Stimulated activated naive CD4-positive, alpha-beta T cell treated with Interleukin-2 at 50 U/mL for 16 hours (primary cell): ENCODE measurements at regions not wholly inside any gene's neighbourhood (a gene's known extent, or its start where the extent isn't known, plus 50 kb on each side); places are given as distances from the start of the nearest gene placed in this dataset.

ENCODE experiments used
- DNase-seq: peaks from one replicate; lab custom pipeline; 2025; lab: John Stamatoyannopoulos, UW

DNA sequence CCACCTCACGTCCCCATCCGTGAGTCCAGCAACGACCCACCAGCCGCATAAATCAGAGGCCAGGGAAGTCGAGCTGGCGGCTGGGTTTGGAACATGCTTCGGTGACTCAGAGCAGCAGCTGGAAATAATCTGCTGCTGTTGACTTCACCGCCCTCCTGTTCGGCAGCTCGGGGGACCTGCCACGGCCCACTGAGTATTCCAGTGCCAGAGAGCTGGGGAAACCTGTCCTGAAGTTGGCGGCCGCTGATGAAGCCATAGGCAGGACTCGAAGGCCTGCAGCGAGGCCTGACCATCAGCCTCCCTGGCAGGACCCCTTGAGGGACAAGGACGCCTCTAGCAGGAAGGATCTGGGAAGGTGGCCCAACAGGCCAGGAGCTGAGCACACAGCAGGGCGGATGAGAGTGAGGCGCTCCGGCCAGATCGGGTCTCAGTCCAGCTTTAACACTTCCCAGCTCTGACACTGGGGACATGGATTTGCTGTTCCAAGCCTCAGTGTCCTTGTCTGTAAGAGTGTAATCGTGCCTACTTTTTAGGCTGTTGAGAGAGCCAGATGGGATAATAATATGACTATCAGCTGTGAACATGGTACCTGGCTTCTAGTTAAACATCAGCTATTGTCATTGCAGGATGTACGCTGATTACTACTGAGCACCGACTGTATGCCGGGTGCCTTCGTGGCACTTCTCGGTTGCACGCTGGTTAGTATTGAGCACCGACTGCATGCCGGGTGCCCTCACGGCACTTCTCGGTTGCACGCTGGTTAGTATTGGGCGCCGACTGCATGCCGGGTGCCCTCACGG, 50.4 kb upstream of the CIBAR2 start:
- DNase-seq = no peak

DNA sequence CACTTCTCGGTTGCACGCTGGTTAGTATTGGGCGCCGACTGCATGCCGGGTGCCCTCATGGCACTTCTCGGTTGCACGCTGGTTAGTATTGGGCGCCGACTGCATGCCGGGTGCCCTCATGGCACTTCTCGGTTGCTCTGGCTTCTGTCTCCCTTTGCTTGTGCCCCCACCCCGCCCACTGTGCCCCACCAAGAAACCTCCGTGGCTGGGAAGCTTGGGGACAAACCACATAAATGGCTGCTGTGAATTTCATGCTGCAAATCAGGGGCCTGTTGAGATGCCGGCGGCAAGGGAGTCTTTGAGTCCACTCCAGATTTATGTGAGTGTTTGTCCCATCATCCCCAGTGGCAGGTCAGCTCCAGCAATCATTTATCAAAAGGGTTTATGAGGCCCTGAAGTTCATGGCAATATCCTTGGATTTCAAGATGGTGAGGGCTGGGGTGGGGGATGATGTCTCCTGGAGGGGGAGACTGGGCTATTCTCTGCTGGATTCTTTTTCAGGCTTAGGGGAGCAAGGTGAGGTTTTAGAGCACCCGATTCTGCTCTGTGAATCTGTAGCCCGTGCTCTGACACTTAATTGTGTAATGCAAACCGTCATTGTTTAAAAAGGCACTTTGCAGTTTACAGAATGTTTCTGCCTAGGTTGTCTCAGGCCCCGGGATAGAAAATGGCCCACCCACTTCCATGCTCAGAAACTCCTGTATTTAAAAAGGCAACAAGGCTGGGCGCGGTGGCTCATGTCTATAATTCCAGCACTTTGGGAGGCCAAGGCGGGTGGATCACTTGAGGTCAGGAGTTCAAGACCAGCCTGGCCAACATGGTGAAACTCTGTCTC, 51.2 kb upstream of the CIBAR2 start:
- no peak for DNase-seq

DNA sequence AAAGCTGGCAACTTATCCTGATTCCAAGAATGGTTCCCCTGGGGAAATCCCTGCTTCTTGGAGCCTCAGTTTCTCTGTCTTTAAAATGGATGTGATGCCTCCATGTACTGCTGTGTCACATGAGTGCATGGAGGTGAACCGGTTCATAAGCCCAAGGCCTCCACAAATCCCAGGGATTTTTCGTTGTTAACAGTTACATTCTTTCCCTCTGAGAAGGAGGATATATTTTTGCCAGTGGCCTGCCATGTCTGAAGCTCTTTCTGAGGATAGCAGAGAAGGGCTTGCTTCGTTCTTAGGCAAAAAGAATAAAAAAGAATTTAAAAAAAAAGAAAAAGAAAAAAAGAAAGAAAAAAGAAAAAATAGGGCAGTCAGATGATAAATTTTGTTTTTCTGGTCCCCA, 52.2 kb upstream of the CIBAR2 start:
- no peak for DNase-seq

DNA sequence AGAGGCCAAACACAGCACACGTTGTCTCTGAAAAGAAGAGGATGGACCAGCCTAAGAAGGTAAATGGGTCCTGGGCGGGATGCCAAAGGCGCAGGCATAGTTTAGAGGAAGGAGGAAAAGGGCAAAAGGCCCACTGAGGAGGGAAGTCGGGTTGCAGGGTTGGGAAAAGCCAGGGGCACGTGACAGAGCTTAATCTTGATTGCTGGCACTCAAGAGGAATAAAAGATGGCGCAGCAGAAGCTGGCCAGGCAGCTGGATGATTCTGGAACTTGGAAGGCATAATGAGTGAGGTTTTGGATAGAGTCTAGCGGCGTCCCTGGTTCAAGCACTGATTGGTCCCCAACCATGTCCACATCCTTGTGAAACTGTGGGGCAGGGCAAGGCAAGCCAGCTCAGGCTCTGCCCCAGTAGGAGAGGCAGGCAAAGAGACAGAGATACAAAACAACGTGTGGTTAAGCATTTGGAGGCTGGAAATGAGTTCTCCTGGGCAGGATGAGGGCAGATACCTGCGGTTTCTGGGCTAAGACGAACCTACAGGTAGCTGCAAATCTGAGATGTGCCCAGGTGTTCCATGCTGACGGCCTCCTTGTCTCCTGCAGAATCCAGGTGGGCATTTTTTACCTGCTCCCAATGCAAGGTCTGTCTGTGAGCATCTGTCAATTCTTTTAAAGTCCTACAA, 52.7 kb upstream of the CIBAR2 start:
- no peak for DNase-seq

DNA sequence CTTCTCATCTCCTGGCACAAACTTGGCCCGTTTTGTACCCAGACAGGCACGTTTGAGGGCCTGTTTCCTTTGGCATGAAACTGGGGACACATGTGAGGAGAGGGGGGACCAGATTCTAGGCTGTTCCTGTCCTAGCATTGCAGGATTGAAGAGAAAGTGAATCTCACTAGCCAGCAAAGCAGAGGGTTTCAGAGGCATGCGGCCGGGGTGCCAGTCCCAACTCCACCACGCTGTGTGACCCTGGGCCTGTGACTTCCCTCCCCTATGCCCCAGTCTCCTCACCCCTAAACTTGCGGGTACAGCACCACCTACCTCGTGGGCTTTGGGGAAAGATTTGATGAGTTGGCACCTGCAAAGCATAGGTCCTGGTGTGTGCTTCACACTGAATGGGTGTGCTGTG, 53.5 kb upstream of the CIBAR2 start:
- no peak for DNase-seq

DNA sequence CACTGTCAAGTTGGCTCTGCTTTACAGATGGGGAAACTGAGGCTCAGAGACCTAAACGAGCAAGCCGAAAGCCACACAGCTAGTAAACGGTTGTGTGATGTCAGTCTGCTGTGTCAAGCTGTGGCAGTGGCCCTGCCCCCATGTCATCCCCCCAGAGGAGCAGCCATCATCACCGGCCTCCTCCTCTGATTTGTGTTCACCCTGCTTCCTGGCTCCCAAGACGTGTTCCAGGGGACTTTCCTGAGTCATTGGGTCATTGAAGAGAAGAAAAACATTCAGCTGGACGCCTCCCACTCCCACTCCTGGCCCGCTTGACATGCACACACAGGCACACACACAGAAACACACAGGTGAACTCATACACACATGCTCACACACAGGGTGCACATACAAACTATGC, 54.0 kb upstream of the CIBAR2 start:
- DNase-seq = no peak

DNA sequence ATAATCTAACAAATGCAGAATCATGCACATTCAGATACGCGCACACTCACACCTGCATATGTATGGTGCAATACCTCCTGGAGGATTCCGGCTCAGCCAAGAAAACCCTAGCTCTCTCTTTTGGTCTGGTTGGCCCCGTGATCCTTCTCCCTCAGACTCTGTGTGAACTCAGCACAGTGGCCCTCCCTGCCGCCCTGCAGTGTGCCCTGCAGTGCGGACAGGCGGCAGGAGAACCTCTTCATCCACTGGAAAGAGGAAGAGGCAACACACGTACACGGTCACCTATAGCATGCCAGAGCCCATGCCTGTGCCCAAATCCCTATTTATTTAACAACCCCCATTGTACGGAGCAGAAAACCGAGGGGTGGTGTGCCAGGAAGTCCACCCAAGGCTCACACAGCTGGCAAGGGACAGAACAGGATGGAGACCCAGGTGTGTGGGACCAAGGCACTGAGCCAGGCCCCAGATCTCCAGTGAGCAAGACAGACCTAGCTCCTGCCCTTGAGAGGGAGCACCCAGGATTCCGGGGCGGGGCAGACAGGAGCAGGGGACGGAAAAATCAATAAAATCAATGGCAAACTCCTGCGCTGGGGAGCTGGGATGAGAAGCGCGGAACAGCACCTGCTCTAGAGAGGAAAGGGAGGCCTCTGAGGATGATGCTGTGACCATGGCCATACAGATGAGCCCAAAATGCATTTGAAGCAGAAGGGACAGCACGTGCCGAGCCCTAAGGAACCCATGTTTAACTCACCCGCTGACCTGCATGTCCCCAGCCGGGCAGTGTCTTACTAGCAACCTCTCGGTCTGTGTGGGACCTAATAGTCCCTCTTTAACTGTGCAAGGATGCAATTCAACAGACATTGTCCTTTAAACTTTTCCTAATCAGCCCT, 54.7 kb upstream of the CIBAR2 start:
- no peak for DNase-seq

DNA sequence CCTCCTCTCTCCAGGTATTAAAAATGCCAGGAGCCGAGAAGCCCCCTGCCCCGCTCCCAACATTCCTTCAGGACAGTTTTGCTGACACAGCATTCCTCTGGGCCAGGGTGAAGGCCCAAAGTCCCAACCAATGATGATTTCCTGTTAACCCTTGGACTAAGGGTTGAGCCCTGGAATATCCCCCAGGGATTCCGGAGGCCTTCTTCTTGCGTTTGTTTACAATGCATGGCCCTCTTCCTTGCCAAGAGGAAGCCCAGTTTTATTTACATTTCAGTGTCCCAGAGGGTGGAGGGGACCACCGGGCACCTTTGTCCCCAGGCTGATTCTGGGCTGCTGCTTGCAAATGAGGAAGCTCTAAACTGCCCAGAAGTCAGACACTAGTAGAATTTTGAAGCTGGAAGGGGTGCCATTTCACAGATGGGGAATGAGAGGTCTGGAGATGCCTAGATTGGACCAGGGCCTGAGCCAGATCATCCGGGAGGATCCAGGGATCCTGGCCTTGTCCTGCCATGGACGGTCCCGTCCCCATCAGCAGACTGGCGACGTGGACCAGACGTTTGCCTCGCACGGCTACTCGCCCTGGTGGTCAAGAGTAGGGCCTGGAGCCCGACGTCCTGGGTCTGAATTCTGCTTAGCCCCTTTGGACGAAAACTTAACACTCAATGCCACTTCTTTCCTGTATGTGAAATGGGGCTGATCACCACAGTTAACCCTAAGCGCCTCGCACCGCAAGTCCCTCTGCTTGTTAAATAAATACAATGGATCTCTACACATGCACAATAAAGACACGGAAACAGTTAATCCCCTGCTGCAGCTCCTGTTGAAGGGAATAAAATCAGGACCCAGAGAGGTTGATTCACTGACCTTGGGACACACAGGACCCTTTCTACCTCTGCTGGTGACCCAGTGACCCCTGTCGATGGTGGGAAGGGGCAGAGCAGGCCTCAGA, 55.6 kb upstream of the CIBAR2 start:
- no peak for DNase-seq

DNA sequence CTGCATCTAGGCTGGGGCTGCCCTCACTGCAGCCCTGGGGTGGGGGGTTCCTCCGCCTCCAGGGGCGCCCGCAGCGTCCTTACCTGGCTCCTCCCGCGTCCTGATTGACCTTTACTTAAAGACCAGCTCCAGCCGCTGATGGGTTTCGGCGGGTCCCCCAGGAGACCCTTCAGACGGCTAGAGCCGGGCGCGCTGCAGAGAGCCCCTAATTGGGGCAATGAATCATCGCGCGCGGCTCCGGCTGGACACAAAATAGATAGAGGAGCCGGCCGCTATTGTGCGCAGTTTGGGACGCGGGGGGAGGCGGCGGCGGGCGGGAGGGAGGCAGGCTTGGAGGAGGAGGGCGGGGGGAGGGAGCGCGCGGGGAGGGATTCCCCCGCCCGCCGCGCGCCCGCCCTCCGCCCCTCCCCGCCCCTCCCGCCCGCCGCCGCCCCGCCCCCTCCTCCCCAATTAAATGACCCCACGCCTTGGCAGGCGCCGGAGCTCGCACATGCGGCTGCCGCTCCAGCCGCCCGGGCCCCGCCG, 56.5 kb upstream of the CIBAR2 start:
- DNase-seq = no peak

DNA sequence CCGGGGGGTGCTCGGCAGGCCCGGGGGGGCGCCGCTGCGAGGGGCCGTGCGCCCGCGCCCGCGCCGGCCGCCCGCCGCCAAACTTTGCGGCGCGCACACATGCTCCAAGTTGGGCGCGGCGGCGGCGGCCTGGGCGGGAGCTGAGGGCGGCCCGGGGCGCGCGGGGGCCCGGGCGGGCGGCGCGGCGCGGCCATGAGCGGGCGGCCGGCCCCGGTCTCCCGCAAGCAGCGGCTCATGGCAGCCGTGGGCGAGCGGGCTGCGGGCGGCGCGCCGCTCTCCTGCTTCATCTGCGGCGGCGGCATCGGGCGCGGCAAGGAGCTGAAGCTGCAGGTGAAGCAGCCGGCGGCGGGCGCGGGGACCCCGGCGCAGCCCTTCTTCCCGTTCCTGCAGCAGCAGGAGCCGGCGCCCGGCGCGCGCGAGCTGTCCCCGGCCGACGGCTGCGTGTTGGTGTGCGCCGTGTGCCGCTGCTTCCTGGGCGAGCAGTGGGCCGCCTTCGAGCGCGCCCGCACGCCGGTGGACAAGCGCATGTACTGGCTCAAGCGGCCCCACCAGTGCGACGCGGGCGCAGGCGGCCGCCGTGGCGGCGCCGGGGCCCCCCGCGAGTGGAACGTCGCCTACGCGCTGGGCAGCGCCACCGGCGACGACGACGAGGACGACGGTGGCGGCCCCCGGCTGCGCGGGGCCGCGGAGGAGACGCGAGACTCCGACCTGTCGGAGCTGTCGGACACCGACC, 57.2 kb upstream of the CIBAR2 start:
- DNase-seq = no peak

DNA sequence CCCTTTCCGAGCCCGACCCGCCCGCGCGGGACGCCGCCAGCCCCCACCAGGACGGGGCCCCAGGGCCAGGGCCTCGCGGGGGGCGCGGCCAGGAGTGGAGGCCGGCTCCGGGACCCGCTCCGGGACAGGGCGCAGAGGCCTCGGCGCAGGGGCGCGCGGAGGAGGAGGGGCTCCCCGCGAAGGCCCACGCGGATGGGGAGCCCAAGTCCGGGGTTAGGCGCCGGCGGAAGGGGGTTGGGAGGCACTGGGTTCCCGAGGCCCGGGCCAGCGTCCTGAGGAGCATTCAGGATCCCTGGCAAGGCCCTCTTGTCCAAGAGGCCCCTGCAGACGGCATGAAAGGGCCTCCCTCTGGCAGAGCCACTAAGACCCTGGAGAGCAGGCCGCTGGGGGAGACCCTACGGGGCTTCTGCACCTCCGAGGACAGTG, 57.8 kb upstream of the CIBAR2 start:
- no peak for DNase-seq

DNA sequence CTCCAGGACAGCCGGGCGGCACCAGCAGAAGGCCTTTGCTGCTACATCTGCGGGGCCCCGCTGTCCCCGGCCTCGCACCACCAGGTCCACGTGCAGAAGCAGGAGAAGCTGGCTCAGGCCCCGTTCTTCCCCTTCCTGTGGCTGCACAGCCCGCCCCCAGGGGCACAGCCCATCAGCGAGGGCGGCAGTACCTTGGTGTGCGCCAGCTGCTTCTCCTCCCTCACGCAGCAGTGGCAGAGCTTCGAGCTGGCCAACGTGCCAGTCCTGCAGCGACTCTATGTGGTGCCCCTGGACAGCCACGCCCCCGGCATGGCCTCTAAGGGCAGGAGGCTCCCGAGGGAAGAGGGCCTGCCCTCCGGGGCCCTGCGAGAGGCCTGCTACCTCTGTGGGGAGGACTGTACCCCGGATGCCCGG, 58.3 kb upstream of the CIBAR2 start:
- no peak for DNase-seq

DNA sequence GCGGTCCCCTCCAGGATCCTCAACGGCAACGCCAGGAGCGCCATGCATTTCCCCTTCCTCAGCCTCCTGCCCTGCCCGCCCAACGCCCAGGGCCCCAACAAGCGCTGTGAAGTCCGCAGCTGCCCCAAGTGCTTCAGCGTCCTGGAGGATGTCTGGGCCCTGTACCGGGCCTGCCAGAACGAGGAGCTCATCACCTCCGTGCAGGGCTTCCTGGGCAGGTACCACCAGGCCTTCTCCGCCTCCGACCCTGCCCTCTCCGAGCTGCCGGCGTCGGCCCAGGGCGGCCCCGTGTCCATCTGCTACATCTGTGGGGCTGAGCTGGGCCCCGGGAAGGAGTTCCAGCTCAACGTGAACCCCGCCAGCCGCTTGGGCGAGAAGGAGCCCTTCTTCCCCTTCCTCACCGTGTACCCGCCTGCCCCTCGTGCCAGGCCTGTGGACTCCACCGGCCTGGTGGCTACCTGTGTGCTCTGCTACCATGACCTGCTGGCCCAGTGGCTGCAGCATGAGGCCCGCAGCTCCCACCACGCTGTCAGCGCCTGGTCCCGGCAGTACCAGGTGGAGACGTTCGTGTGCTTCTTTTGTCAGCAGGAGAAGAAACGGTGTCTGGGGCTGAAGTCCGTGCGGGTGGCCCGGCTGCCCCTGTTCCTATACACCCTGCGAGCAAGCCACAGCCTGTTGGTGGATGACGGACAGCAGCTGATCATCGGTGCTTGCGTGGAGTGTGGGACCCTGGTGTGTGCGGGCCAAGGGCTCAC, 58.9 kb upstream of the CIBAR2 start:
- DNase-seq = no peak

DNA sequence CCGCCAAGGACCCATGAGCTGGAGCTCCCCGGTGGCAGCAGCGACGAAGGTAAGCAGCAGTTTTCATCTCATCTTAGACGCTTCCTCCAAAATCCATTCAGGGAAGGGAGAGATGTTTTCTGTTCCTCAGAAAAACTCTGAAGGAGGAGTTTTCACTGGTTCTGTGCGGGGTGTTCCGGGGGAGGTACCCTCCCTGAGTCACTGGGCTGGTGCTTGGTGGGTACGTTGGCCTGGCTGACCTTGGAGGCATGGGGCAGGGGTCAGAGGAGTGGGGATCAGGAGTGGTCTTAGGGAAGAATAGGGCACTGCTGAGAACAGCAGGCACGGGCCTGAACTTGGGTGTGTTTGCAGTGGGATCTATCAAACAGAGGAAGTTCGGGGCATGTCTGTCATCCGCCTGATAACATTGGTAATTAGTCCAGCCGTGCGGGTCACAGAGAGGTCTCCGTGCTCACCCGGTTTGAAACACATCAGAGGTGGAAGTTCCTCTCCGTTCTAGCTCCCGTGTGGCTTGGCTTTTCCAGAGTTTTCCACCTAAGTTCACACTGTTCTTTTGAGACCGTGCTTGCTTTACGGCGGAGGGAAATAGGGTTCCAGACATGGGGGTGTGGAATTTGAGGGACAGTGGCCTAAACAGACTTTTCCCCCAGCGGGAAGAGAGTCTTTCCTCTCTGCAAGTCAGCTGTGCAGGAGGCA, 59.6 kb upstream of the CIBAR2 start:
- no peak for DNase-seq

DNA sequence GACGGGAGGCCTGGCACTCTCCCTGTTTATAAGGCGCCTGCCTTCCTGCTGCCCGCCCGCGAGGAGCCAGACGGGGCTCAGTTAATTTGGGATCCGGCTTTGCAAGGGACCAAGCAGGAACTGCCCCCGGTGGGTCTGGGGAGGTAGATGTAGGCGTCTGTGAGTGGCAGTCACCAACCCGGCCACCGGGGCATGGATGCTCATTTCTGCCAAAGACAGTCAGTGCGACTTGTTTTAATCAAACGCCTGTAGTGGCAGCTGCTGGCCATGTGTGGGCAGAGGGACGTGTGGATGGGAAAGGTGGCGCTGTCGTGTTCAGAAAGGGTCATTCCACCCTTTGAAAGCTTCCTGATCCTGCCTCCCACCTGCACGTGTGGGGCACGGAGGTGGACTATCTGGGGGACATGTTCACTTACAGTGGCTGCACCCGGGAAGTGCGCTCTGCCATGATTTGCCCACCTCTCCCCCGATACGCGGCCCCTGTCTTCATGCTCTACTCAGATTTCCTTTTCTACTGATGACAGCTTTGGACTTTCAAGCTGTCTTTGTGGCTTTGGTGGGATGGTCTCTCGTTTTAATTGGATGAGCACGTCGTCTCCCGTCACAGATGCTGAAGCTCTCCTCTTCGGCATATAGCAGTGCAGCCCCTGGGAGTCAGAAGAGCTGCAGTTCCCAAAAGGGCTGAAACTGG, 60.3 kb upstream of the CIBAR2 start:
- DNase-seq = no peak

DNA sequence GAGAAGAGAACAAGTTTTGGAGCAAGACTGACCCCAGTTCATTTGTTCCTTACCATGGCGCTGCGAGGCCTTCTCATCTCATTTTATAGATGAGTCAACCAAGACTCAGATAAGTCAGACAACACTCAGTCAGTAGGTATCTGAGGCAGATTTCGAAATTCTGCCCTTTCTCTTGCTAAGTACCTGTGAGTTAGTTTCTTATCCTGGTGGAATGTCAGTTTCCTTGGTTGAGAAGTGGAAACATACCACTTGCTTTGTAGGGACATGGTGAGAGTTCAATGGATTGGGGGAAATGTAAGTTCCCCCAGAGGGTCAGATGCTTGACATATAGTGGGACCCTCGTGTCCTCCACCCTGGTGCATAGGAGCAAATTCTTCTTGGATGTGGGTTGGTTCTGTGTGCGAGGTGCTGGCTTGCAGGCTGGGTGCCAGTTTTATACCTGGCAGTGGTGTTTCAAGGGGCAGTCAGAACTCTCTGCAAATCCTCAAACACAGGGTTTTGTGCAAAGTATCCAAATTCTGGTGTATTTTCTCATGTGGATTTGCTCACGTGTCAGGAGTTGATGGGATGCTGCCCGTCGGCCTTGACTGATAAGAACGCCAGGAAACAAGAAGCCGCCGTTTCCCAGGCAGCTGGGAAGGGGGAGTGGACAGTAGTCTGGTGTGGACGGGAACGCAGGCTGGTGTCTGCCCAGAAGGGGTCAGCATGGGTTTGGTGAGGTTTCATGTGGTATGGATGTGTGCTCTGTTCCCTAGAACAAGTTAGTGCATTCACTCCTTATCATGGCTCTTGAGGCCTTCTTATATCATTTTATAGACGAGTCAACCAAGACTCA, 61.1 kb upstream of the CIBAR2 start:
- no peak for DNase-seq
